ENCODE measurements at regions not wholly inside any gene's neighbourhood (a gene's known extent, or its start where the extent isn't known, plus 50 kb on each side); places are given as distances from the start of the nearest gene placed in this dataset.

DNA sequence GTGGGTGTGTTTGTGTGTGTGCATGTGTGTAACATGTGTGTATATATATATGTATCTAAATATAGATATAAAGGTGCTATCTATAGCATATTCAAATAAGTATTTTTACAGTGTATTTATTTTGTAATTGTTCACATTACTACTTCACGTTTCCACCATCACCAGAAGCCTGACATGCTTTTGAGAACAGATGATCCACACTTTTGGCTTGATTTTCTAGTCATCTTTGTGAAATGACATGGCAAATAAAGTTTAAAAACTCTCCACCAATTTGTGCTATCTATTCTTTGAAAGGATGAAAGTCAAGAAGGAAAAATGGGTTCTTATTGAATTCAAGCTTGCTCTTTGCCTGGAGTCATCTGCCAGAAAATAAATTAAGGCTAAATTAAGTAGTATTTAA is 294.0 kb upstream of the AKR1E2 start:
- no peaks in the 10 kb centered on the region for H3K4me1 ChIP-seq
- peaks cover 0 to 2% of the 10 kb centered on the region in 2 donors for H3K9me3 ChIP-seq
- ATAC-seq: no peak
- H3K36me3 ChIP-seq: no peaks in the 10 kb centered on the region
- TF ChIP-seq, protein P1, sequence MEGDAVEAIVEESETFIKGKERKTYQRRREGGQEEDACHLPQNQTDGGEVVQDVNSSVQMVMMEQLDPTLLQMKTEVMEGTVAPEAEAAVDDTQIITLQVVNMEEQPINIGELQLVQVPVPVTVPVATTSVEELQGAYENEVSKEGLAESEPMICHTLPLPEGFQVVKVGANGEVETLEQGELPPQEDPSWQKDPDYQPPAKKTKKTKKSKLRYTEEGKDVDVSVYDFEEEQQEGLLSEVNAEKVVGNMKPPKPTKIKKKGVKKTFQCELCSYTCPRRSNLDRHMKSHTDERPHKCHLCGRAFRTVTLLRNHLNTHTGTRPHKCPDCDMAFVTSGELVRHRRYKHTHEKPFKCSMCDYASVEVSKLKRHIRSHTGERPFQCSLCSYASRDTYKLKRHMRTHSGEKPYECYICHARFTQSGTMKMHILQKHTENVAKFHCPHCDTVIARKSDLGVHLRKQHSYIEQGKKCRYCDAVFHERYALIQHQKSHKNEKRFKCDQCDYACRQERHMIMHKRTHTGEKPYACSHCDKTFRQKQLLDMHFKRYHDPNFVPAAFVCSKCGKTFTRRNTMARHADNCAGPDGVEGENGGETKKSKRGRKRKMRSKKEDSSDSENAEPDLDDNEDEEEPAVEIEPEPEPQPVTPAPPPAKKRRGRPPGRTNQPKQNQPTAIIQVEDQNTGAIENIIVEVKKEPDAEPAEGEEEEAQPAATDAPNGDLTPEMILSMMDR (IDR thresholded peaks at IDR 0.05): no peak
- H3K4me3 ChIP-seq: no peak overlapping the region
- peak overlapping the region in 1 of 2 donors; percentile 46 for H3K27ac ChIP-seq
- H3K27me3 ChIP-seq: no peaks in the 10 kb centered on the region
- no peak for DNase-seq
- intact Hi-C loops (cut with DNase I): no loop called here

DNA sequence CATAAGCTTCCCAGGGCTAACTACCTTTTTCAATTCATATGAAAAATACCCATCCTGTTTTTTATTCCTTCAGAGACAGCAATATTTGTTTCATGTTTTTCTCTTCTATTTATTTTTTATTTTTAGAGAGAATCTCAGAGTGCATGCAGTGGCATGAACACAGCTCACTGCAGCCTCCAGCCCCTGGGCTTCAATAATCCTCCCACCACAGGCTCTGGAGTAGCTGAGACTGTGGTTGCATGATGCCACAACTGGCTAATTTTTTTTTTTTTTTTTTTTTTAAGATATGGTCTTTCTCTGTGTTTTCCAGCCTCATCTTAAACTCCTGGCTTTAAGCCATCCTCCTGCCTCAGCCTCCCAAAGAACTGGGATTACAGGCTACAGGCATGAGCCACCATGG is 296.7 kb upstream of the AKR1E2 start:
- ATAC-seq: no peak
- no peaks in the 10 kb centered on the region for H3K9me3 ChIP-seq
- H3K27me3 ChIP-seq: no peaks in the 10 kb centered on the region
- H3K4me3 ChIP-seq: no peak overlapping the region
- no peaks in the 10 kb centered on the region for H3K4me1 ChIP-seq
- TF ChIP-seq, protein P1 (IDR thresholded peaks at IDR 0.05): no peak
- intact Hi-C loops (cut with DNase I): no loop called here
- no peak for DNase-seq
- no peaks in the 10 kb centered on the region for H3K36me3 ChIP-seq
- H3K27ac ChIP-seq: no peak overlapping the region

DNA sequence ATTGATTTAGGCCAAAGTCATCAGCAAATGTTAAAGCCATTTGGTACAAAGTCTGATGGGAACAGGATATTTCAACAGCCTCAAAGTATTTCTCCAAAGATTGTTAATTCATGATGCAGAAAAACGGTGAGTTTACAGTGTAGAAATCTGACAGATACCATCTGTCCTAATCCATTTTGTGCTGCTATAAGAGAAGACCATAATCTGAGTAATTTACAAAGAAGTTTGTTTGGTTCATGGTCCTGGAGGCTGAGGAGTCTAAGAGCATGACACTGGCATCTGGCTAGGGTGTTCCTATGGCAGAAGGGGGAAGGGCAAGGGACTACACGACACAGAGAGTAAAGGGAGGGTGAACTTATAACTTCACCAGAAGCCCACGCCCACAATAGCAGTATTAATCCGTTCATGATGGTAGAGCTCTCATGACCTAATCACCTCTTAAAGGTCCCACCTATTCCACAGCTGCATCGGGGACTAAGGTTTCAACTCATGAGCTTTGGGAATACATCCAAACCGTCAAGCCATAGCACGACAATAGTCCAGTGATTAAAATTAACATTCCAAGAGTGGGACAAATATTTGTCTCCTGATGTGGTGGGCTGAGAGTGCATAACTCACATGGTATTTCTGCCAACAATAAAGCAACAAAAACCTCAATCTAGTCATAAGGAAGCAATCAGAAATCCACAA is 298.6 kb upstream of the AKR1E2 start:
- H3K27me3 ChIP-seq: no peaks in the 10 kb centered on the region
- H3K4me1 ChIP-seq: no peaks in the 10 kb centered on the region
- intact Hi-C loops (cut with DNase I): no loop called here
- TF ChIP-seq, protein P1 (IDR thresholded peaks at IDR 0.05): no peak
- peak overlapping the region in 1 of 2 donors; percentile 24 for H3K27ac ChIP-seq
- no peak for DNase-seq
- H3K4me3 ChIP-seq: no peak overlapping the region
- no peaks in the 10 kb centered on the region for H3K36me3 ChIP-seq
- ATAC-seq: no peak
- no peaks in the 10 kb centered on the region for H3K9me3 ChIP-seq

DNA sequence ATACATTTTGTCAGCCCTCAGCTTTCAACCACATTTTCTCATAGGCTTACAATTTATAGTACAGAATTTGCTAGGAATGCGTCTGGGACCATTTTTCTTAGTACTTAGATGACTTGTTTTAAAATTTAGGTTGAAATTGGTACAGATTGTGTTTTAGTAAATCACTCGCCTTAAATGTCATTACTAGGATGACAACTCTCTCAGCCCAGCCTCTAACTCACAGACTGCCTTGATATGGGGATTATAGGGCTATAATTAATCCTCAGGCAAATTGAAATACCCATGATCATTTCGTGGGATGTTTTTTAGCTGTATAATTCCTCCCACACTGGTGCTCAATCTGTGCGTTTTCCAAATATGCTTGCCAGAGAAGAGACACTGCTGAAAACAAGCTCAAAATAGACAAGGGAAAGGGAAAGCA is 299.7 kb upstream of the AKR1E2 start:
- Histone ChIP-seq H3K36me3 (no peaks in the 10 kb centered on the region), H3K27ac (peak overlapping the region in 1 of 2 donors; percentile 24), H3K9me3 (no peaks in the 10 kb centered on the region), H3K27me3 (no peaks in the 10 kb centered on the region), H3K4me3 (no peak overlapping the region), H3K4me1 (no peaks in the 10 kb centered on the region)
- TF ChIP-seq, protein P1 (IDR thresholded peaks at IDR 0.05): no peak
- intact Hi-C loops (cut with DNase I): no loop called here
- DNase-seq: no peak
- ATAC-seq: no peak

DNA sequence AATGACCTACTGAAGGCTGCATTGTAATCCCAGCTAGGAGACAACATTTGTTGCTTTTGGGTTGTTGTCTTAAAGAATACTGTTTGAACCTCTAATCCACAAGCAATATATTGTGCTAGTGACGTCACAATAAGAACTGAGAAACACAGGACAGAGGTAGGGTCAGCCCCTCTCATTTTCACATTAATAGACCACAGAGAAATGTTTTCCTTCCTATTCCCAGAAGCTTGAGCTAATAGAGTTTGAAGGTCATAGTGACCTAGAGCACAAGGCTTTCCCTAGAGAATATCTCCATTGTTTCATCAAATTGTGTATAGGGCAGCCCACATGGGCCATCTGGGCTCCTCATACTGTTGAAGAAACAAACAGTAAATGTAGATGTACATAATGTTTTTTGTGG is 300.9 kb upstream of the AKR1E2 start:
- no peak overlapping the region for H3K4me3 ChIP-seq
- TF ChIP-seq, protein P1 (IDR thresholded peaks at IDR 0.05): no peak
- DNase-seq: no peak
- ATAC-seq: no peak
- H3K27me3 ChIP-seq: no peaks in the 10 kb centered on the region
- no peaks in the 10 kb centered on the region for H3K9me3 ChIP-seq
- H3K36me3 ChIP-seq: no peaks in the 10 kb centered on the region
- intact Hi-C loops (cut with DNase I): no loop called here
- H3K27ac ChIP-seq: no peak overlapping the region
- no peaks in the 10 kb centered on the region for H3K4me1 ChIP-seq

Data from left lung (tissue), 4 donors.